ENCODE measurements at regions not wholly inside any gene's neighbourhood (a gene's known extent, or its start where the extent isn't known, plus 50 kb on each side); places are given as distances from the start of the nearest gene placed in this dataset.

GRCh38 chr5:22964632-22965031 lies 111.5 kb upstream of the CDH12 start:
- Histone ChIP-seq H3K27ac (ENCODE audit: low read length) (no peak overlapping the region), H3K27me3 (ENCODE audit: insufficient read depth, low read length, poor library complexity) (no peaks in the 10 kb centered on the region), H3K4me2 (ENCODE audit: insufficient read depth, low read length) (no peak overlapping the region), H3K9me3 (ENCODE audit: insufficient read depth, low read length, severe bottlenecking) (no peaks in the 10 kb centered on the region), H2AFZ (ENCODE audit: low read depth, low read length) (no peak overlapping the region), H3K9ac (ENCODE audit: low read depth, low read length) (no peak overlapping the region), H3K79me2 (ENCODE audit: insufficient read depth, low read length) (no peaks in the 10 kb centered on the region), H3K4me3 (ENCODE audit: low read depth in 1 of 2, low read length in 2 of 2) (no peak overlapping the region), H4K20me1 (ENCODE audit: insufficient read depth, low read length) (no peaks in the 10 kb centered on the region), H3K4me1 (ENCODE audit: insufficient read depth, low read length) (no peaks in the 10 kb centered on the region), H3K36me3 (ENCODE audit: insufficient read depth, low read length) (no peaks in the 10 kb centered on the region)
- TF ChIP-seq EZH2 (IDR thresholded peaks at IDR 0.05; ENCODE audit: borderline replicate concordance, low read depth, low read length, severe bottlenecking) (no peak), CTCF (IDR thresholded peaks at IDR 0.05; ENCODE audit: borderline replicate concordance, extremely low read depth, low read length, poor library complexity, severe bottlenecking) (no peak)
- ATAC-seq (ENCODE audit: insufficient read depth, low read depth) (no peak), DNase-seq (no peak)

GRCh38 chr5:22958462-22959262 lies 105.5 kb upstream of the CDH12 start:
- Histone ChIP-seq H3K27me3 (ENCODE audit: insufficient read depth, low read length, poor library complexity) (no peaks in the 10 kb centered on the region), H3K9me3 (ENCODE audit: insufficient read depth, low read length, severe bottlenecking) (no peaks in the 10 kb centered on the region), H3K79me2 (ENCODE audit: insufficient read depth, low read length) (no peaks in the 10 kb centered on the region), H3K27ac (ENCODE audit: low read length) (no peak overlapping the region), H4K20me1 (ENCODE audit: insufficient read depth, low read length) (no peaks in the 10 kb centered on the region), H3K9ac (ENCODE audit: low read depth, low read length) (no peak overlapping the region), H3K4me2 (ENCODE audit: insufficient read depth, low read length) (no peak overlapping the region), H3K36me3 (ENCODE audit: insufficient read depth, low read length) (no peaks in the 10 kb centered on the region), H2AFZ (ENCODE audit: low read depth, low read length) (no peak overlapping the region), H3K4me1 (ENCODE audit: insufficient read depth, low read length) (no peaks in the 10 kb centered on the region), H3K4me3 (ENCODE audit: low read depth in 1 of 2, low read length in 2 of 2) (no peak overlapping the region)
- no peak for TF ChIP-seq CTCF (IDR thresholded peaks at IDR 0.05; ENCODE audit: borderline replicate concordance, extremely low read depth, low read length, poor library complexity, severe bottlenecking)
- no peak for TF ChIP-seq EZH2 (IDR thresholded peaks at IDR 0.05; ENCODE audit: borderline replicate concordance, low read depth, low read length, severe bottlenecking)
- DNase-seq = no peak
- ATAC-seq (ENCODE audit: insufficient read depth, low read depth) = no peak

GRCh38 chr5:22947921-22948320 lies 94.8 kb upstream of the CDH12 start:
- Histone ChIP-seq H2AFZ (ENCODE audit: low read depth, low read length) (no peak overlapping the region), H3K27ac (ENCODE audit: low read length) (no peak overlapping the region), H3K9ac (ENCODE audit: low read depth, low read length) (no peak overlapping the region), H3K4me1 (ENCODE audit: insufficient read depth, low read length) (no peaks in the 10 kb centered on the region), H3K27me3 (ENCODE audit: insufficient read depth, low read length, poor library complexity) (no peaks in the 10 kb centered on the region), H3K36me3 (ENCODE audit: insufficient read depth, low read length) (no peaks in the 10 kb centered on the region), H3K4me3 (ENCODE audit: low read depth in 1 of 2, low read length in 2 of 2) (no peak overlapping the region), H3K4me2 (ENCODE audit: insufficient read depth, low read length) (no peak overlapping the region), H3K79me2 (ENCODE audit: insufficient read depth, low read length) (no peaks in the 10 kb centered on the region), H4K20me1 (ENCODE audit: insufficient read depth, low read length) (no peaks in the 10 kb centered on the region), H3K9me3 (ENCODE audit: insufficient read depth, low read length, severe bottlenecking) (no peaks in the 10 kb centered on the region)
- no peak for TF ChIP-seq EZH2 (IDR thresholded peaks at IDR 0.05; ENCODE audit: borderline replicate concordance, low read depth, low read length, severe bottlenecking)
- TF ChIP-seq CTCF (IDR thresholded peaks at IDR 0.05; ENCODE audit: borderline replicate concordance, extremely low read depth, low read length, poor library complexity, severe bottlenecking) = no peak
- DNase-seq = no peak
- no peak for ATAC-seq (ENCODE audit: insufficient read depth, low read depth)

Data from DND-41 (cell line).